ENCODE measurements at regions not wholly inside any gene's neighbourhood (a gene's known extent, or its start where the extent isn't known, plus 50 kb on each side); places are given as distances from the start of the nearest gene placed in this dataset.

GRCh38 chr7:16236381-16236780, 185.0 kb downstream of the CRPPA start:
- H3K36me3 Mint-ChIP-seq = peaks cover 2% of the 10 kb centered on the region
- H3K4me3 Mint-ChIP-seq = no peak overlapping the region
- no peaks in the 10 kb centered on the region for H3K4me1 Mint-ChIP-seq
- H3K9me3 Mint-ChIP-seq = peaks cover 0 to 8% (median 5%) of the 10 kb centered on the region in 3 donors
- no peaks in the 10 kb centered on the region for H3K27me3 Mint-ChIP-seq
- H3K27ac Mint-ChIP-seq = no peak overlapping the region

DNA sequence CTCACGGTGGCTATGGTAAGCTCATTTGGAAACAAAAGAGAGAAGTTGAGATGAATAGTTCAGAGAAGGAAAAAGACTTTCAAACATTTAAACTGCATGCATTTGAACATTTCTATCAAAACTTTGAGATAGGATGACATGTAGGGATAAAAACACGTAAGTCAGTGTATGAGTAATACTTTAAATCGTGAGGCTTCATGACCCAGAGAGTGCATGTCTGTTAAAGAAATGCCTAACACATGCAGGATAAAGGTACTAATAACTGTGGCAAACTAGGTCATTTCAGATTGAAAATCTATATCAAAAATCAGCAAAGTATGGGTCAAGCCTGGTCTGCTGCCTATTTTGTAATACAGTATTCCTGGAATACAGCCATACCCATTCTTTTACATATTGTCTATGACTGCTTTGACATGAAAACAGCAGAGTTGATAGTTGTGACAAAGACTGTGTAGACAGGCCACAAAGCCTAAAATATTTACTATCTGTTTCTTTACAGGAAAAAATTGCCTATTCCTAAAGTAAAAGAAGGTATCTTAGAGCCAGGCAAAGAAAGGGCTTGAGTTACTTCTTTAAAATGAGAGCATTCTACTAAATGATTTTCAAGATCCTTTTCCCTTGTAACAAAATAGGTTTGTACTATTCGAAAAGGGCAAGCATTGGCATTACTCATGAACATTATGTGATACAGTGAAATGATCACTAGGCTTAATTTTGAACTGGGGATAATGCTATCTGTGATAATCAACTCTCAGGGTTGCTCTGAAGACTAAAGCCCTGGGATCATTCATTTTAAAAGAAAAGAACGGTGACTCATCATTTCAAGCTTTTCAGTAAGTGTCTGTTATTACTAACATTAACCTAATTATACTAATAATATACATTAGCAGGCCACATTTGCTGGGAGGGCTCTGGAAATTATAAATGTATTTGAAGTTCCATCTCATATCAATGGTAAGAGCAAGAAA, 185.9 kb downstream of the CRPPA start:
- H3K27me3 Mint-ChIP-seq = no peaks in the 10 kb centered on the region
- H3K4me3 Mint-ChIP-seq = no peak overlapping the region
- H3K27ac Mint-ChIP-seq = no peak overlapping the region
- H3K36me3 Mint-ChIP-seq = peaks cover 2% of the 10 kb centered on the region
- peaks cover 3 to 16% (median 7%) of the 10 kb centered on the region in 3 donors for H3K9me3 Mint-ChIP-seq
- H3K4me1 Mint-ChIP-seq = no peaks in the 10 kb centered on the region

GRCh38 chr7:16234493-16235146, 186.7 kb downstream of the CRPPA start:
- Mint-ChIP-seq H3K4me3 (no peak overlapping the region), H3K9me3 (peaks cover 7 to 23% (median 9%) of the 10 kb centered on the region in 3 donors), H3K27ac (no peak overlapping the region), H3K4me1 (no peaks in the 10 kb centered on the region), H3K36me3 (peaks cover 2% of the 10 kb centered on the region), H3K27me3 (no peaks in the 10 kb centered on the region)

DNA sequence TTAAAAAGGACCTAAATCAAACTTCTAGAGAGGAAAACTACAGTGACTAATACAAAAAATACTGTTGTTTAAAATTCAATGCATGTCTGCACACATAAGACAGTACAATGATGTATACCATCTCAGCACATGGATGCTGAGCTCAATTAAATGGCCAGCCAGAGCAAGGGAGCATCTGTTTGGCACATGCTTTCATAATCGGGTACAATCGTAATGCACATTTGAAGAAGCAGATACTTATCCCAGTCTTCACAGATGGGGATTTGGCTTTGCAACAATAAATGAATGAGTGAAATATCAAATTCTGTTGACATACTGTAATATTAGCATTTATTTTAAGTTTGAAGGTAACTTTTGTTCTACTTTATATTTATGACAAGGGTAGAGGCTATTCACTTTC, 187.8 kb downstream of the CRPPA start:
- no peak overlapping the region for H3K27ac Mint-ChIP-seq
- H3K9me3 Mint-ChIP-seq = peaks cover 10 to 23% (median 12%) of the 10 kb centered on the region in 3 donors
- no peaks in the 10 kb centered on the region for H3K27me3 Mint-ChIP-seq
- H3K4me1 Mint-ChIP-seq = no peaks in the 10 kb centered on the region
- H3K4me3 Mint-ChIP-seq = no peak overlapping the region
- H3K36me3 Mint-ChIP-seq = peaks cover 2% of the 10 kb centered on the region

DNA sequence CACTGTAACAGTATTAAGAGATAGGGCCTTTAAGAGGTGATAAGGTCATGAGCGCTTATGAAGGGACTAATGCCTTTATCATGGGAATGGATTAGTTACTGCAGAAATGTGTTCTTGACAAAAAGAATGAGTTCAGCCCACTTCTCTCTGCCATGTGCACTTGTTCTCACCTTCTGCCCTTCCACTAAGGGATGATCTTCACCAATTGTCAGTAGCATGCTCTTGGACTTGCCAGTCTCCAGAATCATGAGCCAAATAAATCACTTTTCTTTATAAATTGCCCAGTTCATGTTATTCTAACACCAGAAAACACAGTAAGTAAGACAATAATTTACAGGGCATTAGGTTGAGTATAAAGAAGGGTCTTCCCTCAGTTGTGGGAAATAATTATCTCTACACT, 189.1 kb downstream of the CRPPA start:
- no peak overlapping the region for H3K4me3 Mint-ChIP-seq
- no peak overlapping the region for H3K27ac Mint-ChIP-seq
- H3K4me1 Mint-ChIP-seq = no peaks in the 10 kb centered on the region
- peaks cover 10 to 32% (median 12%) of the 10 kb centered on the region in 3 donors for H3K9me3 Mint-ChIP-seq
- H3K27me3 Mint-ChIP-seq = no peaks in the 10 kb centered on the region
- peaks cover 2% of the 10 kb centered on the region for H3K36me3 Mint-ChIP-seq

- H3K36me3 Mint-ChIP-seq = no peaks in the 10 kb centered on the region
- H3K27ac Mint-ChIP-seq = no peak overlapping the region
- H3K27me3 Mint-ChIP-seq = no peaks in the 10 kb centered on the region
- no peaks in the 10 kb centered on the region for H3K4me1 Mint-ChIP-seq
- no peak overlapping the region for H3K4me3 Mint-ChIP-seq
- peaks cover 4 to 12% (median 5%) of the 10 kb centered on the region in 3 donors for H3K9me3 Mint-ChIP-seq
Observed at GRCh38 chr7:16223963-16224707, 197.2 kb downstream of the CRPPA start.

GRCh38 chr7:16212610-16213009, 208.7 kb downstream of the CRPPA start:
- Mint-ChIP-seq H3K4me1 (no peaks in the 10 kb centered on the region), H3K27ac (no peak overlapping the region), H3K27me3 (no peaks in the 10 kb centered on the region), H3K36me3 (no peaks in the 10 kb centered on the region), H3K4me3 (no peak overlapping the region), H3K9me3 (no peaks in the 10 kb centered on the region)

GRCh38 chr7:16212032-16212431, 209.3 kb downstream of the CRPPA start:
- Mint-ChIP-seq H3K36me3 (no peaks in the 10 kb centered on the region), H3K4me1 (no peaks in the 10 kb centered on the region), H3K27ac (no peak overlapping the region), H3K9me3 (no peaks in the 10 kb centered on the region), H3K27me3 (no peaks in the 10 kb centered on the region), H3K4me3 (no peak overlapping the region)

- no peaks in the 10 kb centered on the region for H3K36me3 Mint-ChIP-seq
- H3K27ac Mint-ChIP-seq = no peak overlapping the region
- no peaks in the 10 kb centered on the region for H3K27me3 Mint-ChIP-seq
- no peaks in the 10 kb centered on the region for H3K4me1 Mint-ChIP-seq
- H3K9me3 Mint-ChIP-seq = no peaks in the 10 kb centered on the region
- no peak overlapping the region for H3K4me3 Mint-ChIP-seq
Observed at GRCh38 chr7:16211402-16211925, 209.9 kb downstream of the CRPPA start.

- Mint-ChIP-seq H3K27ac (no peak overlapping the region), H3K4me1 (no peaks in the 10 kb centered on the region), H3K36me3 (no peaks in the 10 kb centered on the region), H3K4me3 (no peak overlapping the region), H3K9me3 (no peaks in the 10 kb centered on the region), H3K27me3 (no peaks in the 10 kb centered on the region)
Observed at GRCh38 chr7:16210171-16210570, 211.2 kb downstream of the CRPPA start.

DNA sequence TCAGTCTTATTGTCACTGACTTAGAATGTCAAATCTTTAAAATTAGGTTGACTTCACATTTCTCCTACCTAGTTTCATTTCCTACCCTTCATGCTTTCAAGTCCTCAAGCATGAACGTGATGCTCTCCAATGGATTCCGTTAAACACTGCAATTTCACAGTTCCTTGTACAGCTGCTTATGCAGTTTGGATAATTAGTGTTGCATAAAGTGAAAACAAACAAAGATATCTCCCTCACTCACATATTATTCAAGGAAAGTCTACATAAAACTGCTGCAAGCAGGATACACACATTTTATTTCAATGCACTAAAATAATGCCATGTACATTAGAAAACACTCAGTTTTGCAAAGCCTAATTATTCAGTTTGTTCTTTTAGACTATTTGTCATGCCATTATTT, 214.0 kb downstream of the CRPPA start:
- H3K4me3 Mint-ChIP-seq = no peak overlapping the region
- H3K36me3 Mint-ChIP-seq = no peaks in the 10 kb centered on the region
- no peak overlapping the region for H3K27ac Mint-ChIP-seq
- H3K4me1 Mint-ChIP-seq = no peaks in the 10 kb centered on the region
- H3K9me3 Mint-ChIP-seq = no peaks in the 10 kb centered on the region
- no peaks in the 10 kb centered on the region for H3K27me3 Mint-ChIP-seq

- Mint-ChIP-seq H3K4me3 (no peak overlapping the region), H3K36me3 (no peaks in the 10 kb centered on the region), H3K9me3 (no peaks in the 10 kb centered on the region), H3K27me3 (no peaks in the 10 kb centered on the region), H3K4me1 (peaks cover 0 to 2% (median 0%) of the 10 kb centered on the region in 3 donors), H3K27ac (no peak overlapping the region)
Observed at GRCh38 chr7:16205466-16205865, 215.9 kb downstream of the CRPPA start.

DNA sequence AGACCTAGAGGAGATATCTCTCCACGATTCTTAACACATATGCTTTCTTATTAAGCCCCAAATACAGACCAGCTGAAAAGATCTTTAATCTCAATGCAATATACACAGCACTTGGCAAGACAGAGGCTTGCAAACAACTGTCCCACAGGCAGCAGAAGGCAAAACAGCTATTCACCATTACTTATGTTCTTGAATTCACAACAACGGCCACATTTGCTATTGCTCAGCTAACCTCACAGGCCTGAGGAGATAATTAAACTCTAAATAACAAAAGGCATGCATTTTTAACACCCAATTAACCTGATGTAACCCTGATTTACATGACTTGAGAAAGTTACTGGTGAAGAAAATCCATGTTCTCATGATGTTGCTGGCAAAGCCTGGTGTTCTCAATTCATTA, 216.4 kb downstream of the CRPPA start:
- H3K36me3 Mint-ChIP-seq = no peaks in the 10 kb centered on the region
- H3K9me3 Mint-ChIP-seq = no peaks in the 10 kb centered on the region
- no peaks in the 10 kb centered on the region for H3K27me3 Mint-ChIP-seq
- H3K4me1 Mint-ChIP-seq = peaks cover 0 to 2% (median 0%) of the 10 kb centered on the region in 3 donors
- no peak overlapping the region for H3K4me3 Mint-ChIP-seq
- H3K27ac Mint-ChIP-seq = no peak overlapping the region

DNA sequence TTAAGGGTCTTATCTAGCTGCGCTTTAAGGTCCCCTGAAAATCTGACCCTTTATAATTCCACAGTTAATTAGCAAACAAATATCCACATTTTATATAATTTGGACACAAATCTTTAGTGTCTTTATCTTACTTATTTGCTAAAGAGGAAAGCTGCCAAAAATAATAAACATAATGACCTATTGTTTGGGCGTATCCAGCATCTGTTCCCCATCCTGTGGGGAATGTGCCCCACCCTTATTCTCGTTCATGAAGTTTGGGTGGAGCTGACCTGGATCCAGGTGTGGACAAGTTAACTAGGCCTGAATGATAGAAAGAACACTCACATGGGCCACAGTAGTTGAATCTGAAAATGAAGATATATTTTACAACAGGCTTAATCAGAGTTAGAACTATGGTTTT, 218.3 kb downstream of the CRPPA start:
- Mint-ChIP-seq H3K27ac (no peak overlapping the region), H3K36me3 (no peaks in the 10 kb centered on the region)

DNA sequence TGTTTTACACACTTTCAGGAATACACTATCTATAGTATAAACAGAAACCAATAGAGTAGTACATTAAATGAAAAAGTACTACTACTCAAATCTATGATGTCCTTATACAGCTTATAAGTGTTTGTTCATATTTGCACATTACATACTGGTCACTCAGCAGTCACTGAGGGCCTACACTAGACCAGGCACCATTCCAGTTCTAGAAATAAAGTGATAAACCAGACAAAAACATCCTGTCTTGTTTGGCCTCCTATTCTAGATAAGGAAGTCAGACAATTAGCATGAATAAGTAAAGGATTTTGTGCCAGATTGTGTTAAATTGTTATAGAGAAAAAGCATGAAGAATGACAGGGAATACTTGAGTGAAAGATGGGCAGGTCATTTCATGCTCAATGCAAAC, 219.0 kb downstream of the CRPPA start:
- H3K4me1 Mint-ChIP-seq = peaks cover 0 to 2% (median 0%) of the 10 kb centered on the region in 3 donors
- no peaks in the 10 kb centered on the region for H3K9me3 Mint-ChIP-seq
- no peaks in the 10 kb centered on the region for H3K27me3 Mint-ChIP-seq
- H3K36me3 Mint-ChIP-seq = no peaks in the 10 kb centered on the region
- no peak overlapping the region for H3K27ac Mint-ChIP-seq
- H3K4me3 Mint-ChIP-seq = no peak overlapping the region

More for the DNA sequence above, 218.3 kb downstream of the CRPPA start:
- H3K4me1 Mint-ChIP-seq = peaks cover 0 to 2% (median 0%) of the 10 kb centered on the region in 3 donors
- H3K27me3 Mint-ChIP-seq = no peaks in the 10 kb centered on the region
- H3K9me3 Mint-ChIP-seq = no peaks in the 10 kb centered on the region
- no peak overlapping the region for H3K4me3 Mint-ChIP-seq

Data from IgD-negative memory B cell (primary cell).